C4-2B (cell line): ENCODE measurements at regions not wholly inside any gene's neighbourhood (a gene's known extent, or its start where the extent isn't known, plus 50 kb on each side); places are given as distances from the start of the nearest gene placed in this dataset.

ENCODE experiments used
- H3K27ac ChIP-seq: fragments of 450-650 bp; 2 replicates; pipeline ENCODE4 v1.5.1; 2017
- ZFX ChIP-seq: fragments of 450-650 bp; IDR thresholded peaks from 2 replicates; pipeline ENCODE4 v1.6.1; 2017
- TF ChIP-seq, protein P1 (sequence below): fragments of 450-650 bp; conservative IDR thresholded peaks from 2 replicates; pipeline ENCODE4 v1.5.1; 2017; ENCODE audit warnings: mild to moderate bottlenecking

DNA sequence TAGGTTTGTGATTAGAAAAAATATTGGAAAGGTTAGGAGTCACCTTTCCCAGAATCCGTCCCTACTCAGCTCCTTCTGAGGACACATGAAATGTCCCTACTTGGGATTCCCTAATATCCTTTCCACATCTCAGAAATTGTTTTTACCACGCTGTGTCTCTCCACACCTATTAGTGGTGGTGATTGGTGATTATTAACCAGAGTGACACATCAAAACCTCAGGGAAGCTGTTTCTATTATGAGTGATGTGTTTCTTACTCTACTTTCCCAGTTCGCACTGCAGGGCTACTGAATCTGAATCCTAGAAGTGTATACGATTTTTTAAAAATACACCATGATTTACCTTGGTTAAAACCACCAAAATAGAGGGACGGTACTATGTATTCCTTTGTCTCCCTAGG, 460.8 kb downstream of the TBC1D4 start:
- TF ChIP-seq, protein P1, sequence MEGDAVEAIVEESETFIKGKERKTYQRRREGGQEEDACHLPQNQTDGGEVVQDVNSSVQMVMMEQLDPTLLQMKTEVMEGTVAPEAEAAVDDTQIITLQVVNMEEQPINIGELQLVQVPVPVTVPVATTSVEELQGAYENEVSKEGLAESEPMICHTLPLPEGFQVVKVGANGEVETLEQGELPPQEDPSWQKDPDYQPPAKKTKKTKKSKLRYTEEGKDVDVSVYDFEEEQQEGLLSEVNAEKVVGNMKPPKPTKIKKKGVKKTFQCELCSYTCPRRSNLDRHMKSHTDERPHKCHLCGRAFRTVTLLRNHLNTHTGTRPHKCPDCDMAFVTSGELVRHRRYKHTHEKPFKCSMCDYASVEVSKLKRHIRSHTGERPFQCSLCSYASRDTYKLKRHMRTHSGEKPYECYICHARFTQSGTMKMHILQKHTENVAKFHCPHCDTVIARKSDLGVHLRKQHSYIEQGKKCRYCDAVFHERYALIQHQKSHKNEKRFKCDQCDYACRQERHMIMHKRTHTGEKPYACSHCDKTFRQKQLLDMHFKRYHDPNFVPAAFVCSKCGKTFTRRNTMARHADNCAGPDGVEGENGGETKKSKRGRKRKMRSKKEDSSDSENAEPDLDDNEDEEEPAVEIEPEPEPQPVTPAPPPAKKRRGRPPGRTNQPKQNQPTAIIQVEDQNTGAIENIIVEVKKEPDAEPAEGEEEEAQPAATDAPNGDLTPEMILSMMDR = no peak
- TF ChIP-seq ZFX = no peak
- H3K27ac ChIP-seq = no peak overlapping the region

GRCh38 chr13:75016225-75016624, 465.7 kb downstream of the TBC1D4 start:
- TF ChIP-seq, protein P1 = no peak
- no peak for TF ChIP-seq ZFX
- H3K27ac ChIP-seq = no peak overlapping the region

DNA sequence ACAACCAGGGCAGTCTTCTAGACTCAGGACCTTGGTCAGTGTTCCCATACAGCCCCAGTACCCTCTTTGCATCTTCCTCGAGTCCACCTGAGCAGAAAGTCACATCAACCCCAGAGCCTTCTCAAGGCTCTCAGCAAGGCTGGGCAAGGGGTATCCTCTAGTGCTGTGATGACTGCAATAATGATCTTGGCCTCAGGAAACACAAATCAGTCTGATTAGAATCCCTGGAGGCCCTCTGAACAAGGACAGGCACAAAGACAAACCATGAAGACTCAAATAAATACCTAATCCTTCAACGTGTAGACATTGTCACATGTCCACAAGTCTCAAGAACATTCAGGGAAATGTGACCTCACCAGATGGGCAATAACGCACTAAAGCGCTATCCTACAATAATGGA, 468.2 kb downstream of the TBC1D4 start:
- H3K27ac ChIP-seq = no peak overlapping the region
- no peak for TF ChIP-seq ZFX
- TF ChIP-seq, protein P1 = no peak

GRCh38 chr13:75010941-75011340, 471.0 kb downstream of the TBC1D4 start:
- TF ChIP-seq, protein P1 = no peak
- no peak for TF ChIP-seq ZFX
- no peak overlapping the region for H3K27ac ChIP-seq

- H3K27ac ChIP-seq = no peak overlapping the region
- no peak for TF ChIP-seq ZFX
- TF ChIP-seq, protein P1 = no peak
Measured at GRCh38 chr13:75008926-75009325, 473.0 kb downstream of the TBC1D4 start.

- TF ChIP-seq, protein P1 = no peak
- no peak for TF ChIP-seq ZFX
- H3K27ac ChIP-seq = no peak overlapping the region
Measured at GRCh38 chr13:74990992-74991391, 491.0 kb downstream of the TBC1D4 start.

DNA sequence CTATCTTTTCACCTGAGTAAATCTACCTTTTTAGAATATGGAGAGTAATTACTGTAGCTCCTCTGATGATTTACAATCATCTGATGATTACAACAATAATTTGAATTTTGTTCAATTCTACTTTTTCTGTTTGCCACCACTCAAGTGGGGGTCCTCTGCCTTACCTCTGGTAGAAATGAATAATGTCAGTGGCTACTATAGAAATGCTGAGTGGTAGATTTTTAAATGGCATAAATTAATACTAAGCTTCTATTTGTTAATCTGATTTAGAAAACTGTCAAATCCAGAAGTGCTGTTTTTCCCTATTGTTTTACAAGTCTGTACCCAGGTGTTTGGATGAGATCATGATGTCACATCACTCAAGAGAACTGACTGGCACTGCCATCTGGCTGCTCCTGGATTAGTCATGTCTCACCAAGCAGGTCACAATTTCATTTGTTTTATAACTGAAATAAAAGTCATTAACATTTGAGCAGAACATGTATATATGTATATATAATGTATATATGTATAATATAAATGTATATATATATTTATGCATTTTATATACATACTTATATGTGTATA, 494.8 kb downstream of the TBC1D4 start:
- H3K27ac ChIP-seq = no peak overlapping the region
- TF ChIP-seq, protein P1 = no peak
- no peak for TF ChIP-seq ZFX
